ENCODE measurements at regions not wholly inside any gene's neighbourhood (a gene's known extent, or its start where the extent isn't known, plus 50 kb on each side); places are given as distances from the start of the nearest gene placed in this dataset.

DNA sequence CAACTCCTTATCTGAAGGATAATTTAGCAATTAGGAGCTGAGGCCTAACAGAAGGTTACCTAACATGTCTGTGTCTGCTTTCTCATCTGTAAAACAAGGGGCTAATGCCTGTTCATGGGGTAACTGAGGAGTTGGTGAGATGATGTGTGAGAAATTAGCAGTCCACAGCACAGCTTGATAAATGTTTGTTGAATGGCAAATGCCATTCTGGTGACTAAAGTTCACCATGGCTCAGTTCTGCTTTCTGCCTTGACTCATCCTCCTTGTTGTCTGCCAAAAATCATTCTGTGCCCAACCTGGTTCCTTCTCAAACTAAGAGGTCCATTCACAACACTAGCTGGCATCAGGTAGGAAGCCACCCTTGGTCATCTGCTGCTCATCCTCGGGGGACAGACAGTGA is 552.0 kb upstream of the KLF4 start:
- Mint-ChIP-seq H3K4me1 (ENCODE audit: low read depth, unreplicated experiment) (no peaks in the 10 kb centered on the region), H3K36me3 (ENCODE audit: insufficient read depth, unreplicated experiment) (no peaks in the 10 kb centered on the region), H3K27ac (ENCODE audit: unreplicated experiment) (no peak overlapping the region), H3K4me3 (ENCODE audit: unreplicated experiment) (no peak overlapping the region), H3K9me3 (ENCODE audit: unreplicated experiment) (peaks cover 25% of the 10 kb centered on the region), H3K27me3 (ENCODE audit: insufficient read depth, unreplicated experiment) (no peaks in the 10 kb centered on the region)
- Histone ChIP-seq H3K9me3 (peaks cover 9% of the 10 kb centered on the region), H3K27me3 (replicated peaks; ENCODE audit: control insufficient read depth, insufficient read depth, low read length) (no peaks in the 10 kb centered on the region), H3K36me3 (ENCODE audit: control insufficient read depth, insufficient read depth, low read length) (no peaks in the 10 kb centered on the region), H3K4me3 (ENCODE audit: low read depth, low read length) (no peak overlapping the region), H3K4me1 (no peaks in the 10 kb centered on the region)
- DNase-seq: no peak
- intact Hi-C loops (cut with micrococcal nuclease; ENCODE audit: unreplicated experiment): no loop called here
- BruUV-seq (replicated peaks): no TSS peak
- ChIA-PET POLR2A (no interaction called here), CTCF (no interaction called here)
- TF ChIP-seq, protein P1, sequence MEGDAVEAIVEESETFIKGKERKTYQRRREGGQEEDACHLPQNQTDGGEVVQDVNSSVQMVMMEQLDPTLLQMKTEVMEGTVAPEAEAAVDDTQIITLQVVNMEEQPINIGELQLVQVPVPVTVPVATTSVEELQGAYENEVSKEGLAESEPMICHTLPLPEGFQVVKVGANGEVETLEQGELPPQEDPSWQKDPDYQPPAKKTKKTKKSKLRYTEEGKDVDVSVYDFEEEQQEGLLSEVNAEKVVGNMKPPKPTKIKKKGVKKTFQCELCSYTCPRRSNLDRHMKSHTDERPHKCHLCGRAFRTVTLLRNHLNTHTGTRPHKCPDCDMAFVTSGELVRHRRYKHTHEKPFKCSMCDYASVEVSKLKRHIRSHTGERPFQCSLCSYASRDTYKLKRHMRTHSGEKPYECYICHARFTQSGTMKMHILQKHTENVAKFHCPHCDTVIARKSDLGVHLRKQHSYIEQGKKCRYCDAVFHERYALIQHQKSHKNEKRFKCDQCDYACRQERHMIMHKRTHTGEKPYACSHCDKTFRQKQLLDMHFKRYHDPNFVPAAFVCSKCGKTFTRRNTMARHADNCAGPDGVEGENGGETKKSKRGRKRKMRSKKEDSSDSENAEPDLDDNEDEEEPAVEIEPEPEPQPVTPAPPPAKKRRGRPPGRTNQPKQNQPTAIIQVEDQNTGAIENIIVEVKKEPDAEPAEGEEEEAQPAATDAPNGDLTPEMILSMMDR (IDR thresholded peaks at IDR 0.05; ENCODE audit: insufficient read depth in 1 of 2, low read depth in 1 of 2, low read length in 1 of 2, severe bottlenecking in 1 of 2, unreplicated experiment in 1 of 2): no peak

DNA sequence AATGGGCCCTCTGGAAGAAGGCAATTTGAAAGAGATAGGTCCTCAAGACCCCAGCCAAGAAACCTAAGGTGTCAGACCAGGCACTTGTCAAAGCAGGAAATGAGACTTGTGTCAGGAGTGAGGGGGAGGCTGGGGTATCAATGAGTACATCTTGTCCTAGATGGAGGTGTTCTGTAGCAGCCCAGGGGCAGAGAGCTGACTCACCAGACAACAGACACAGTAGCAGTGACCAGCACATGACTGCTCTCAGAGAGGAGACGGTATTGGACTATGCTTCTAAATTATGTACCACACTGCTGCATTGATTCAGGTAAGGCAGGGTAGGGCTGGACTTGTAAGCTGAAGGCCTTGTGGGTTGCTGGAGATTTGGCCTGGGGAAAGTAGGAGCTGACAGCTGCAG is 551.2 kb upstream of the KLF4 start:
- TF ChIP-seq, protein P1 (IDR thresholded peaks at IDR 0.05; ENCODE audit: insufficient read depth in 1 of 2, low read depth in 1 of 2, low read length in 1 of 2, severe bottlenecking in 1 of 2, unreplicated experiment in 1 of 2): no peak
- Mint-ChIP-seq H3K9me3 (ENCODE audit: unreplicated experiment) (peaks cover 25% of the 10 kb centered on the region), H3K36me3 (ENCODE audit: insufficient read depth, unreplicated experiment) (no peaks in the 10 kb centered on the region), H3K4me3 (ENCODE audit: unreplicated experiment) (no peak overlapping the region), H3K4me1 (ENCODE audit: low read depth, unreplicated experiment) (no peaks in the 10 kb centered on the region), H3K27ac (ENCODE audit: unreplicated experiment) (no peak overlapping the region), H3K27me3 (ENCODE audit: insufficient read depth, unreplicated experiment) (no peaks in the 10 kb centered on the region)
- intact Hi-C loops (cut with micrococcal nuclease; ENCODE audit: unreplicated experiment): no loop called here
- no peak for DNase-seq
- Histone ChIP-seq H3K27me3 (replicated peaks; ENCODE audit: control insufficient read depth, insufficient read depth, low read length) (no peaks in the 10 kb centered on the region), H3K4me1 (no peaks in the 10 kb centered on the region), H3K4me3 (ENCODE audit: low read depth, low read length) (no peak overlapping the region), H3K36me3 (ENCODE audit: control insufficient read depth, insufficient read depth, low read length) (no peaks in the 10 kb centered on the region), H3K9me3 (peaks cover 9% of the 10 kb centered on the region)
- no TSS peak for BruUV-seq (replicated peaks)
- CTCF ChIA-PET: no interaction called here
- POLR2A ChIA-PET: no interaction called here

DNA sequence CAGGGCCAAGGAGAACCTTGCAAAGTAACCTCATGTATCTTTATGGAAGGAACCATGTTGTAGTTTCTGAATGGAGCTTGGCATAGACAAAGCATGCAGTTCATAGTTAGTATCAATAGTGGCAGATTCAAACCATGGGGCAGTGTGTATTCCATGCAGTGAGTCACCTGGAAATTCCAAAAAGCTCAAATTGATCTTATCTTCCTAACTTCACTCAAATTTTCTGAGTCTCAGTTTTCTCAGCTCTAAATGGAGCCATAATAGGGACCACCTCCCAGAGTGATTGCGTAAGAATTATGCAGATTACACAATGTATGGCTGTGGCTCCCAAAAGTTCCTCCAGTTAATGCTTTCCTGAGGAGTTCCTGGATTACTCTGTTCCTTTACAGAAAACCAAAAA is 549.9 kb upstream of the KLF4 start:
- peaks cover 9% of the 10 kb centered on the region for H3K9me3 ChIP-seq
- no peaks in the 10 kb centered on the region for H3K36me3 ChIP-seq (ENCODE audit: control insufficient read depth, insufficient read depth, low read length)
- Mint-ChIP-seq H3K36me3 (ENCODE audit: insufficient read depth, unreplicated experiment) (no peaks in the 10 kb centered on the region), H3K9me3 (ENCODE audit: unreplicated experiment) (peaks cover 24% of the 10 kb centered on the region), H3K27me3 (ENCODE audit: insufficient read depth, unreplicated experiment) (no peaks in the 10 kb centered on the region), H3K27ac (ENCODE audit: unreplicated experiment) (no peak overlapping the region), H3K4me1 (ENCODE audit: low read depth, unreplicated experiment) (no peaks in the 10 kb centered on the region), H3K4me3 (ENCODE audit: unreplicated experiment) (no peak overlapping the region)
- no peaks in the 10 kb centered on the region for H3K4me1 ChIP-seq
- ChIA-PET CTCF (no interaction called here), POLR2A (no interaction called here)
- TF ChIP-seq, protein P1 (IDR thresholded peaks at IDR 0.05; ENCODE audit: insufficient read depth in 1 of 2, low read depth in 1 of 2, low read length in 1 of 2, severe bottlenecking in 1 of 2, unreplicated experiment in 1 of 2): no peak
- intact Hi-C loops (cut with micrococcal nuclease; ENCODE audit: unreplicated experiment): no loop called here
- DNase-seq: no peak
- H3K4me3 ChIP-seq (ENCODE audit: low read depth, low read length): no peak overlapping the region
- BruUV-seq (replicated peaks): no TSS peak
- H3K27me3 ChIP-seq (replicated peaks; ENCODE audit: control insufficient read depth, insufficient read depth, low read length): no peaks in the 10 kb centered on the region

All from Caco-2 (cell line).